NCI-H510A (cell line): ENCODE measurements at regions not wholly inside any gene's neighbourhood (a gene's known extent, or its start where the extent isn't known, plus 50 kb on each side); places are given as distances from the start of the nearest gene placed in this dataset.
"Not testable (repeated sequence)": the region's sequence is repeated elsewhere in the genome, so short reads cannot be mapped to it uniquely, and the experiment has no call there.

Experiments
- DNase-seq: peaks from one replicate; lab custom pipeline; 2025; lab: John Stamatoyannopoulos, UW

DNA sequence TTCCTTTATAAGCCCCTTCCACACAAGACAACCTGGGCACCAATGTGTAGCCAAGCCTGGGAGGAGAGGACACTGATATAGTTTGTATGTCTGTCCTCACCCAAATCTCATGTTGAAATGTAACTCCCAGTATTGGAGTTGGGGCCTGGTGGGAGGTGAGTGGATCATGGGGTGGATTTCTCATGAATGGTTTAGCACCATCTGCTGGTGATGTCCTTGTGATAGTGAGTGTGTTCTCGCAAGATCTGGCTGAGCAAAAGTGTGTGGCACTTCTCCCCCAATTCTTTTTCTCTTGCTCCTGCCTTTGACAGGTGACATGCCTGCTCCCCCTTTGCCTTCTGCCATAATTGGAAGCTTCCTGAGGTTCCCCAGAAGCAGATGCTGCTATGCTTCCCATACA is 135.8 kb downstream of the USP31 start:
- peak; percentile 1 for DNase-seq

DNA sequence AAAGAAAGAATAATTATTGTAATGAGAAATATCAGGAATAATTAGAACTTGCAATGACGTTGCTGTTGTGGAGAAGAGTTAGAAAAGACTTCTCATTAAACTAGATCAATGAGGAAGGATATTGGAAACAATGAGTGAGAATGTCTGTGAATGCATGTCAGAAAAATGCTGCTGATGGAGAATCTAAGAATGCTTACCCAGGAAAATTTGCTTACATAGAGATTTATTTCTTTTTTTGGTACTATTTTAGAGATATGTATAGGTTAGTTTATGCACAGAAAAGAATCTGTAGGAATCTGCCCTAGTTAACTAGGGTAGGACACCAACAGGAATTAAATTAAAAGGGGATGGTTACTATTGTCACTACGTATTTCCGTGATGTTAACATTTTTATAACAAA is 140.2 kb downstream of the USP31 start:
- DNase-seq, result no peak

DNA sequence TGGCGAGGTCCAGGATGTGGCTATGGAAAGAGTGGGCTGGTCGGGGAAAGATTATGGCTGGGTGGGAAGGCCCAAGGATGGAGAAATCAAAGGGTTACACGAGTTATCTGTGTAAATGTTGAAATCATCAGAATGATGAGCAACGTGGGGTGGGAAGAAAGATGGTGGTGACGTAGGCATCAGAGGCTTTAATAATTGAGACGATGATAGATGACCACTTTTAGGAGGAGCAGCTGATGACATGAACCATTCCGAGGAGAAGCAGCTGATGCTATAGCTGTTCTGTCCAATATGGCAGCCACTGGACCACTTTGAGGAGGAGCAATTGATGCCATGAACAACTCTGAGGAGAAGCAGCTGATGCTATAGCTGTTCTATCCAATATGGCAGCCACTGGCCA is 141.2 kb downstream of the USP31 start:
- no peak for DNase-seq

DNA sequence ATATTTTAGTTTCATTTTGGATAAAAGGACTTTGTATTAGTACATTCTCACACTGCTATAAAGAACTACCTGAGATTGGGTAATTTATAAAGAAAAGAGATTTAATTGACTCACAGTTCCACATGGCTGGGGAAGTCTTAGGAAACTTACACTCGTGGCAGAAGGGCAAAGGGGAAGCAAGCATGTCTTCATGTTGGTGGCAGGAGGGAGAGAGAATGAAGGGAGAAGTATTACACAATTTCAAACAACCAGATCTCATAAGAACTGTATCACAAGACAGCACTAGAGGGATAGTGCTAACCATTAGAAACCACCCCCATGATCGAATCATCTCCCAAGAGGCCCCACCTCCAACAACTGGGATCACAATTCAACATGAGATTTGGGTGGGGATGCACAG is 142.9 kb downstream of the USP31 start:
- no peak for DNase-seq

DNA sequence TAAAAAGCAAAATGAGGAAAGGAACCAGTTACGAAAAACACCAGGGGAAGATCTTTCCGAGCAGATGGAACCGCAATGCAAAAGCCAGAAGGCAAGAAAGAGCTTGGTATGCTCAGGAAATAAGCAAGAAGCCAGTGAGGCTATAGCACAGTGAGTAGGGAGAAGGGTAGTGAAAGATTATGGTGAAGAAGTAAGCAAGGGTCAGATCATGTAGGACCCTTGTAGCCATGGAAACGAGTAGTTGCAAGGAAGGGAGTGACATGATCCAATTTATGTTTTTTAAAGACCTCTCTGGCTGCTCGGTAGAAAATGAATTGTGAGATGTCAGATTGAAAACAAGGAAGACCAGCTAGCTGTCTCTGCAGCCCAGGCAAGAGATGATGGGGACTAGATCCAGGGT is 143.3 kb downstream of the USP31 start:
- DNase-seq, result no peak

DNA sequence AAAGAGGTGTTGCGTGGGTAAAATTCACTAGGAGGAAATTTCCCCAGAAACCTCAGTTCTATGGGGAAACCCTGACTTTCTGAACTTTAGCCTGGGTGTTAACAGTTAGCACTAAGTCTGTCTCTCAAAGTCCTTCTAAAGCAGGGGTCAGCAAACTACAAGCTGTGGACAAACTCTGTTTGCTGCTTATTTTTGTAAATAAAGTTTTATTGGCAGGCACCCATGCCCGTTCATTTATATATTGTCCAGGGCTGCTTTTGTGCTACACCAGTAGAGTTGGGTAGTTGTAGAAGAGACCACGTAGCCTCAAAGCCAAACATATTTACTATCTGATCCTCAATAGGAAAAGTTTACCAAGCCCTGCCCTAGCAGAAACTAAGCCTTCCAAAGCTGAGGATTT is 159.7 kb downstream of the USP31 start:
- no peak for DNase-seq

DNA sequence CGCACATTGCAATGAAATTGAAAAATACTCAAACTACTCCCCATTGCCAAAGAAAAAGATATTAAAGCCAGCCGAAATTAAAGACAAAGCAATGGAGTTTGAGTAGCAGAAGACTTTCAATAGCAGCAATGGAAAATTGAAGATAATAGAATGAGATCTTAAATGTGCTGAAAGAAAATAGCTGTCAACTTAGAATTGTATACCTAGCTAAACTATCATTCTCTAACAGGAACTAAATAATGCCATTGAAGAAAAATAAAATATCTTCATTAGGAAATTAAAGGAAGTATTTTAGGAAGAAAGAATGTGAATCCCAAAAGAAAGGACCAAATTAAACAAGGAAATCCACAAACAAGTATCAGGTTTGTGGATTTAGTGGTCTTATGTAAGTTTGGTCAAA is 165.6 kb downstream of the USP31 start:
- DNase-seq, result no peak

DNA sequence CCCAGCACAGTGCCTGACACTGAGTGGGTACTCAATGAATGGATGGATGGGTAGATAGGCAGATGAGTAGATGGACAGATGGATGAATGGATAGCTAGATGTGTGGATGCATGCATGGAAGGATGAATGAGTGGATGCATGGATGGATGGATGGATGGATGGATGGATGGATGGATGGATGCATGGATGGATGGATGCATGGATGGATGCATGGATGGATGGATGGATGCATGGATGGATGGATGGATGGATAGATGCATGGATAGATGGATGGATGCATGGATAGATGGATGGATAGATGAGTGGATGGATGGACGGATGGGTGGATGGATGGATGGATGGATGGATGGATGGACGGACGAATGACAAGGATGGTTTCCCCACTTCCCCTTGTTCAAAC is 166.6 kb downstream of the HS3ST2 start:
- not testable (repeated sequence) for DNase-seq

DNA sequence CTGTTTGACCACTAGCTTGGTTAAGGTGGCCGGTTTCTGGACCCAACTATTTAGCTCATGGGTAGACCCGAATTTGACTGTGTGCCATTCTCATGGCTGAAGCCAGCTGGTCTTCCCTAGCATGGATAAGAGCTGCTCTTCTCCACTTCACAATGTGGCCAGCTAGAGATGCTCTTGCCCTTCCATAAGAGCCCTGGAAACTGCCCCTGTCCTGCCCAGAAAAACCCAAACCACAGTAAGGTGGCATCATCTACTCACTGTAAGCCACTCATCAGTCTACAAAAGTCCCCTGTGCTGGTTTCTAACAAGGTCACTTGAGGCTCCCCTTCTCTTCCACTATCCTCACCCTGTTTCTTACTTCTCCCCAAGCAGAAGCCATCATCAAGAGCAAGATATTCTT is 165.1 kb downstream of the HS3ST2 start:
- no peak for DNase-seq

DNA sequence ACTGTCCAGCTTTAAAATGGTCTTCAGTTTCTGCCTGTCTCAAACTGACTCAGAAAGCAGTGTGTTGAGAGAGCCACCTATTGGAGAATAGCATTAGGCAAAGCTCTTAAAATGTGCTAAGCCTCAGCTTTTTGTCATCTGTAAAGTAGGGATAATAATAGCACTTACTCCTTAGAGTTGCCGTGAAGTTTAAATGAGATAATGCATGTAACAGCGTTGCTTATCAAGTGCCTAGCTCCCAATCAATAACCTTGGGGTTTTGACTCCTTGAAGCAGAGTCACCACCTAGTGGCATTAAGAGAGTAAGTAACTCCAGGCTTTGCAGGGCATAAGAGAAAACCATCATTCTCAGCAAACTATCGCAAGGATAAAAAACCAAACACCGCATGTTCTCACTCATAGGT is 163.3 kb downstream of the HS3ST2 start:
- peak; percentile 8 for DNase-seq

DNA sequence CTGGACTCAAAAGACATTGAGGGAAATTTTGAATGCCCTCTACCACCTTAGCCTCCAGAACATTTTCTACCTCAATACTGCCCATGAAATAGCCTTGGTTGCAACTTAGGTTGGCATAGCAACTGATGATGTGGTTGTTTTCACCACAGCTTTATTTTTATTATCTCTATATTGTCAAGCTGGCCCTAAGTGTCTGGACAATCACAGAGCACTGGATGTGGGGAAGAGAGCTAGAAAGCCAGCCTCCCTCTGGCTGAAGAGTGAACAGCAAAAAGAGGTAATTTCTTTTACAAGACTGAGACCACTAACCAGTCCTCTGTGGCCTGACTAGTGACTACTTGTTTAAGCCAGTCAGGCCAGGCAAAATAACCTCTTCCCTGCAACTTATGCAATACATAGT is 159.6 kb downstream of the HS3ST2 start:
- no peak for DNase-seq

DNA sequence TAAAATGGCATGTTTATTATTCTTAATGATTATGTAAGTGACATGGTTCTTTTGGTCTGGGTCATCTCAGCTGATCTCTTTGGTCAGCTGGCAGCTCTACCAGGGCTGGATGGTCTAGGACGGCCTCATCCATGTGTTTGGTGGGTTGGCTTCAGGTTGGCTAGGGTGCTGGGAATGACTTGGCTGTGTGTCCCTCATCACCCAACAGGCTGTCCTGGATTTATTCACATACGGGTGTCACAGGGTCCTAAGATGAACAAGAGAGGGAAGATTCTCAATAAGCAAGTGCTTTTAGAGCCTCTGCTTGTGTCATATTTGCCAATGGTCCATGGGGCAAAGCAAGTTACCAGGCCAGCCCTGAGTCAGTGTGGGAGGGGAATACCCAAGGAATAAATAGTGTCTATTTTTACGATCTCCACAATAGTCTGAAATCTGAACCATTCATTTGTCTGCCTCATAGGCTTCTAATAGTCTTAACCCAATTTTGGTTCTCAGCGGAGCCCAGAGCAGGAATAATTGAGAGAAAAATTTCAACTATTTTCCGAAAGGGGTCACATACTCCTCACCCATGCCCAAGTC is 157.5 kb downstream of the HS3ST2 start:
- no peak for DNase-seq

DNA sequence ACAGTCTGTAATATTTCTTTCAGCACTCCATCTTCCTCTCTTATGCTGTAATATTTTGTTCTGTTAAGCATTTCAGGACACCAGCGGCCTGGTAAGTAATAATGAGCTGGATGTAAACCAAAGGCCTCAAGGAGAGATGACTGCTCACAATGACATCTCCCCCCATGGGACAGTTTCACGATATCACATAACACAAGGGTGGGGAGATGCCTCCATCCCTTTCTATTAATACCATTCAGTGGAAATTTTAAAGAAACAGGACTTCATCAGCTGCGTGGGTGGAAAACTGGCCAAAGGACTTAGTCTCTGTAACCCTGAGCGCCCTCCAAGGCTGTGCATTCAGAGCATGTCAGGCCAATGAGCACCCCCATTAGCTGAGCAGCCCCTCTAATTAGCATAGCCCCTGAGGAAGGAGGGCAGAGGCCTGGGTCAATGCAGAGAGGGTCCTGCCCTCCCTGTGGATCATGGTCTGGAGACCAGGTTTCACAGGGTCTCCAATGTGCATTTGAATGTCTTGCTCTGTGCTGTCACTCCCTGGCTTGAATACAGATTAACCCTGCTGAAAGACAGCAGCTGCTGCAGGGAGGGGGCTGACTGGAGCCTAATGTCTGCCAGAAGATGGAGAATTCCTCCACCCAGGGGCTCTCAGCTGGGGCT is 156.4 kb downstream of the HS3ST2 start:
- DNase-seq, result no peak

DNA sequence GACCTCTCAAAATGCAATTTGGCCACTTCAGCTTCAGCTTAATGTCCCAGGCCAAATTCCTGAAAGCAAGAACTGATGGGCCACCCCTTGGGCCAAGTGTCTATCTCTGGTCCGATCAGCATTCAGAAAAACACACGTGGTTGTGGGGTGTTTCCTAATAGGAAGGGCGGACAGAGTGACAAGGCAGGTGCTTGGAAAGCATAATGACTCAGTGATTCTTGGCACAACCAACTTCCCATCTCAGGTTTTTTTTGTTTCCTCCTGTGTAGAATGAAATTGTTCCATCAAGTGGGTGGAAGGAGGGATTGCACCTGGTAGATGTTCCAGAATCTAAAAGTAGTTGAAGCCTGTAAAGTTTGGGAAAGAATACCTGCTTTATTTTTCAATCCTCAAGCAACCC is 155.6 kb downstream of the HS3ST2 start:
- DNase-seq, result no peak

DNA sequence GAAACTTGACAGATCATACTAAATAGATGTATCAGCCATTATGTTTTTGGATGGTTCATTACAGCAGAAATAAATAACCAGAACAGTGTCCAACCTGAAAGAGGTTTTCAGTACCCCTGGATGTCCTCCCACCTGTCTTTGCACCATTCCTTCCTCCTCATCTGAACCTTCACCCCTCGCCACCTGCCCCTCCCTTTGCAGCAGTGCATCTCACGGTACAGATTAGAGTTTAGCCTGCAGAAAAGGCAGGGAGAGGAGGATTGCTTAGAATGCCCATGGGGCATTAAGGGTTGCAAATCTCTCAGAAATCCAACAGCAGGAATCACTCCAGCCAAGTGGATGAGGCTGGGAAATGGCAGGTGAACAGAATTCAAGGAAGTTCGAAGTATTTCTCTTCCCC is 155.0 kb downstream of the HS3ST2 start:
- no peak for DNase-seq

DNA sequence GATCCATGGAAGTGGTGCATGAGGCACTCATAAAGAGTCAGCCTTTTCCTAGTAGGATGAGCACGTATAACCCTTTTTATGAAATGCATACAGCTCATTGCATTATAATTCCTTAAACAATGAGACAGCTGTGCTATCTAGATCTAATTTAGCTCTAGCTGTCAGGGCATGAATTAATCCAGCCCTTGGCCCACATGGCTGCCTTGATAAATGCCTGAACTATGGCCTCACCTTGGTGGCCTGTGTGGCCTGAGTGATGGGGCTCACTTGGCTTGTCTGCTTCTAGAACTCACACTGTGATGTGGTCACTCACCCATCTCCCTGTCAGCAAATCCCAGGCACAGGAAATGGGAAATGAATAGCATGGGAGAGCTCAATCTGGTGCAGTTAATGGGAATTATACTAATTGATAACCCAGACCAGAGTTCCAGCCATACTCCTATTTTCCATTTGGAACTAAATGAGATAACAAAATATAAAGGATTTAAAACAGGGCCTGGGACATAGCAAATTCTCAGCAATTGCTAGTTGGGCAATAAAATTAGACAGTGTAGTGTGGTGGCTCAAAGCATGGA is 153.6 kb downstream of the HS3ST2 start:
- no peak for DNase-seq
